CD14-positive monocyte (primary cell): ENCODE measurements at regions not wholly inside any gene's neighbourhood (a gene's known extent, or its start where the extent isn't known, plus 50 kb on each side); places are given as distances from the start of the nearest gene placed in this dataset.

Experiments
- DNase-seq, 3 donors: peaks; one replicate each; pipeline ENCODE4 v3.0.0-alpha.2; 2011 to 2022
- H2AFZ ChIP-seq: 2 replicates; pipeline ENCODE4 v1.6.0; 2012; ENCODE audit warnings: mild to moderate bottlenecking, low read depth, low read length, inconsistent platforms; ENCODE audit not compliant: insufficient read depth, poor library complexity, severe bottlenecking
- H3K27ac ChIP-seq, 2 donors: 1 replicate in 1 of 2; 2 replicates in 1 of 2; pipeline ENCODE4 v1.5.1; 2012 to 2013; ENCODE audit warnings: low read length in 2 of 2, control low read depth in 1 of 2, inconsistent platforms in 1 of 2, low read depth in 1 of 2, mild to moderate bottlenecking in 1 of 2
- H3K27me3 ChIP-seq, 2 donors: one replicate each; pipeline versions ENCODE4 v1.6.0 to v1.6.1; 2011 to 2013; ENCODE audit warnings: low read length in 2 of 2; ENCODE audit not compliant: control insufficient read depth in 2 of 2, insufficient read depth in 2 of 2
- H3K36me3 ChIP-seq, 2 donors: replicated peaks in 1 of 2; 1 replicate in 1 of 2; 2 replicates in 1 of 2; pipeline versions ENCODE4 v1.5.1 to v1.6.1; 2012 to 2013; ENCODE audit warnings: low read length in 2 of 2, control low read depth in 1 of 2, inconsistent platforms in 1 of 2, mild to moderate bottlenecking in 1 of 2; ENCODE audit not compliant: insufficient read depth in 2 of 2, control insufficient read depth in 1 of 2
- H3K4me1 ChIP-seq, 2 donors: 1 replicate in 1 of 2; 2 replicates in 1 of 2; pipeline versions ENCODE4 v1.5.1 to v1.6.1; 2012 to 2013; ENCODE audit warnings: low read length in 2 of 2, control low read depth in 1 of 2, inconsistent platforms in 1 of 2, mild to moderate bottlenecking in 1 of 2, moderate library complexity in 1 of 2; ENCODE audit not compliant: insufficient read depth in 2 of 2, control insufficient read depth in 1 of 2
- H3K4me2 ChIP-seq: replicated peaks from 2 replicates; pipeline ENCODE3; 2012; ENCODE audit warnings: low read length, moderate library complexity, mild to moderate bottlenecking; ENCODE audit not compliant: poor library complexity, severe bottlenecking; ENCODE audit errors: extremely low read depth
- H3K4me3 ChIP-seq, 3 experiments: fragments of 200-600 bp in 1 of 3; sonication (generic) in 1 of 3; replicated peaks in 1 of 3; 1 replicate in 2 of 3; 2 replicates in 1 of 3; pipeline ENCODE4 v1.5.1; 2011 to 2013; ENCODE audit warnings: low read length in 3 of 3, mild to moderate bottlenecking in 3 of 3, control low read depth in 2 of 3, low read depth in 2 of 3, inconsistent platforms in 1 of 3, moderate library complexity in 1 of 3
- H3K79me2 ChIP-seq: 2 replicates; pipeline ENCODE4 v1.6.0; 2012; ENCODE audit warnings: mild to moderate bottlenecking, control low read depth, inconsistent platforms, low read length, moderate library complexity; ENCODE audit not compliant: insufficient read depth
- H3K9ac ChIP-seq: 2 replicates; pipeline ENCODE4 v1.6.0; 2017; ENCODE audit warnings: low read length, mild to moderate bottlenecking; ENCODE audit not compliant: insufficient read depth, poor library complexity, severe bottlenecking
- H3K9me3 ChIP-seq, 2 donors: replicated peaks in 1 of 2; 1 replicate in 1 of 2; 2 replicates in 1 of 2; pipeline versions ENCODE4 v1.5.1 to v1.6.1; 2012 to 2013; ENCODE audit warnings: low read length in 2 of 2, control low read depth in 1 of 2; ENCODE audit not compliant: control insufficient read depth in 1 of 2, insufficient read depth in 1 of 2
- H4K20me1 ChIP-seq: 2 replicates; pipeline ENCODE4 v1.6.0; 2012; ENCODE audit warnings: mild to moderate bottlenecking, low read length, control low read depth, moderate library complexity; ENCODE audit not compliant: insufficient read depth
- H3K27ac Mint-ChIP-seq, 7 donors: one replicate each; pipeline ENCODE4 v1.8.0; 2020; ENCODE audit warnings: mild to moderate bottlenecking in 7 of 7, mixed read lengths in 7 of 7, moderate library complexity in 6 of 7, inconsistent platforms in 2 of 7
- H3K27me3 Mint-ChIP-seq, 3 donors: one replicate each; pipeline ENCODE4 v1.8.0; 2021 to 2022; ENCODE audit warnings: low read depth in 3 of 3, mild to moderate bottlenecking in 3 of 3, mixed read lengths in 3 of 3, moderate library complexity in 3 of 3, inconsistent platforms in 1 of 3
- H3K36me3 Mint-ChIP-seq, 2 donors: one replicate each; pipeline ENCODE4 v1.8.0; 2020; ENCODE audit warnings: mixed read lengths in 2 of 2, inconsistent platforms in 1 of 2, mild to moderate bottlenecking in 1 of 2
- H3K4me1 Mint-ChIP-seq: one replicate; pipeline ENCODE4 v1.8.0; 2020; ENCODE audit warnings: mild to moderate bottlenecking, mixed read lengths
- H3K4me3 Mint-ChIP-seq, 2 donors: one replicate each; pipeline ENCODE4 v1.8.0; 2020; ENCODE audit warnings: mild to moderate bottlenecking in 2 of 2, mixed read lengths in 2 of 2, moderate library complexity in 1 of 2
- H3K9me3 Mint-ChIP-seq, 7 donors: one replicate each; pipeline ENCODE4 v1.8.0; 2020 to 2022; ENCODE audit warnings: mixed read lengths in 7 of 7, mild to moderate bottlenecking in 6 of 7, moderate library complexity in 6 of 7, inconsistent platforms in 2 of 7
- WGBS: methylation state at CpG from one replicate; pipeline ENCODE4 v1.1.5; 2013; ENCODE audit warnings: missing lambda C conversion rate; ENCODE audit not compliant: insufficient coverage; 5-methylcytosine and 5-hydroxymethylcytosine counted together
- intact Hi-C, 2 donors: fragments of 100-400 bp; cut with micrococcal nuclease; formaldehyde crosslinking; loops; one replicate each; pipeline versions ENCODE4 v1.15.0 to v1.15.1; 2023
- TF ChIP-seq, protein P1 (sequence below): fragments of 200-600 bp; IDR thresholded peaks from one replicate; pipeline ENCODE4 v1.8.0; 2022; ENCODE audit warnings: antibody characterized with exemption, mild to moderate bottlenecking

- DNase-seq, result no peak
- no peak overlapping the region for H3K27ac Mint-ChIP-seq
- intact Hi-C loops, result no loop called here
- Histone ChIP-seq H3K36me3 (no peaks in the 10 kb centered on the region), H3K27ac (no peak overlapping the region), H3K9me3 (peaks cover 0 to 14% of the 10 kb centered on the region in 2 donors), H3K27me3 (no peaks in the 10 kb centered on the region), H2AFZ (no peak overlapping the region), H3K9ac (no peak overlapping the region), H3K4me1 (no peaks in the 10 kb centered on the region), H3K4me2 (no peak overlapping the region), H3K79me2 (no peaks in the 10 kb centered on the region), H3K4me3 (no peak overlapping the region), H4K20me1 (no peaks in the 10 kb centered on the region)
- no CpG with 5 or more reads among the region's 1 CpG for WGBS
- no peaks in the 10 kb centered on the region for H3K27me3 Mint-ChIP-seq
- H3K36me3 Mint-ChIP-seq, result no peaks in the 10 kb centered on the region
- no peaks in the 10 kb centered on the region for H3K4me1 Mint-ChIP-seq
- H3K4me3 Mint-ChIP-seq, result no peak overlapping the region
- peaks cover 0 to 6% (median 0%) of the 10 kb centered on the region in 7 donors for H3K9me3 Mint-ChIP-seq
- TF ChIP-seq, protein P1, sequence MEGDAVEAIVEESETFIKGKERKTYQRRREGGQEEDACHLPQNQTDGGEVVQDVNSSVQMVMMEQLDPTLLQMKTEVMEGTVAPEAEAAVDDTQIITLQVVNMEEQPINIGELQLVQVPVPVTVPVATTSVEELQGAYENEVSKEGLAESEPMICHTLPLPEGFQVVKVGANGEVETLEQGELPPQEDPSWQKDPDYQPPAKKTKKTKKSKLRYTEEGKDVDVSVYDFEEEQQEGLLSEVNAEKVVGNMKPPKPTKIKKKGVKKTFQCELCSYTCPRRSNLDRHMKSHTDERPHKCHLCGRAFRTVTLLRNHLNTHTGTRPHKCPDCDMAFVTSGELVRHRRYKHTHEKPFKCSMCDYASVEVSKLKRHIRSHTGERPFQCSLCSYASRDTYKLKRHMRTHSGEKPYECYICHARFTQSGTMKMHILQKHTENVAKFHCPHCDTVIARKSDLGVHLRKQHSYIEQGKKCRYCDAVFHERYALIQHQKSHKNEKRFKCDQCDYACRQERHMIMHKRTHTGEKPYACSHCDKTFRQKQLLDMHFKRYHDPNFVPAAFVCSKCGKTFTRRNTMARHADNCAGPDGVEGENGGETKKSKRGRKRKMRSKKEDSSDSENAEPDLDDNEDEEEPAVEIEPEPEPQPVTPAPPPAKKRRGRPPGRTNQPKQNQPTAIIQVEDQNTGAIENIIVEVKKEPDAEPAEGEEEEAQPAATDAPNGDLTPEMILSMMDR, result no peak
These were observed 1711.3 kb upstream of the ACO1 start for GRCh38 chr9:30673132-30673531.

- Histone ChIP-seq H3K36me3 (no peaks in the 10 kb centered on the region), H4K20me1 (no peaks in the 10 kb centered on the region), H3K9ac (no peak overlapping the region), H3K27ac (no peak overlapping the region), H3K9me3 (peaks cover 0 to 6% of the 10 kb centered on the region in 2 donors), H3K4me3 (no peak overlapping the region), H3K4me2 (no peak overlapping the region), H3K79me2 (no peaks in the 10 kb centered on the region), H3K4me1 (no peaks in the 10 kb centered on the region), H2AFZ (no peak overlapping the region), H3K27me3 (no peaks in the 10 kb centered on the region)
- no CpG with 5 or more reads among the region's 1 CpG for WGBS
- Mint-ChIP-seq H3K27ac (no peak overlapping the region), H3K9me3 (peaks cover 0 to 3% (median 0%) of the 10 kb centered on the region in 7 donors), H3K36me3 (no peaks in the 10 kb centered on the region), H3K4me1 (no peaks in the 10 kb centered on the region), H3K4me3 (no peak overlapping the region), H3K27me3 (no peaks in the 10 kb centered on the region)
- TF ChIP-seq, protein P1, result no peak
- DNase-seq, result no peak
- intact Hi-C loops, result no loop called here
These were observed 1707.8 kb upstream of the ACO1 start for GRCh38 chr9:30676651-30677050.
